ENCODE measurements at regions not wholly inside any gene's neighbourhood (a gene's known extent, or its start where the extent isn't known, plus 50 kb on each side); places are given as distances from the start of the nearest gene placed in this dataset.

GRCh38 chr1:56033321-56034037 lies 545.9 kb downstream of the PLPP3 start:
- H4K8ac ChIP-seq (replicated peaks; ENCODE audit: insufficient read length, low read depth, low read length) = no peak overlapping the region
- no peak overlapping the region for H3K23ac ChIP-seq (ENCODE audit: insufficient read length, low read depth, low read length)
- H3K27me3 ChIP-seq (ENCODE audit: insufficient read depth, low read length) = no peaks in the 10 kb centered on the region
- H3K4me2 ChIP-seq (ENCODE audit: insufficient read depth, insufficient read length, low read length) = no peak overlapping the region
- H3T11ph ChIP-seq (ENCODE audit: low read length) = no peak overlapping the region
- H3K79me1 ChIP-seq (ENCODE audit: insufficient read depth, low read depth, low read length, poor library complexity, severe bottlenecking) = no peaks in the 10 kb centered on the region
- H3K36me3 Mint-ChIP-seq (ENCODE audit: insufficient read depth in 1 of 3, low read depth in 3 of 3) = no peaks in the 10 kb centered on the region
- H2AK5ac ChIP-seq (ENCODE audit: insufficient read length, low read length) = no peak overlapping the region
- H3K4me1 Mint-ChIP-seq = no peaks in the 10 kb centered on the region
- H3K27ac ChIP-seq (ENCODE audit: insufficient read length, low read depth, low read length) = no peak overlapping the region
- no peak overlapping the region for H2BK5ac ChIP-seq (ENCODE audit: insufficient read length, low read length)
- no peak overlapping the region for H2AFZ ChIP-seq (ENCODE audit: low read length)
- no peaks in the 10 kb centered on the region for H3K79me2 ChIP-seq (ENCODE audit: insufficient read depth, low read length)
- H3K4me3 Mint-ChIP-seq = no peak overlapping the region
- H3K9ac ChIP-seq (ENCODE audit: extremely low read depth, insufficient read length, low read length) = no peak overlapping the region
- peaks cover 2% of the 10 kb centered on the region; the same call in 1 of the 2 replicates for H3K27me3 Mint-ChIP-seq (ENCODE audit: low read depth)
- no peak overlapping the region for H3K18ac ChIP-seq (ENCODE audit: insufficient read length, low read depth, low read length)
- no peak overlapping the region for H4K91ac ChIP-seq (ENCODE audit: insufficient read length, low read depth, low read length)
- no peak overlapping the region for H2BK20ac ChIP-seq (ENCODE audit: low read depth, low read length, poor library complexity, severe bottlenecking)
- H3K9me3 Mint-ChIP-seq = 0 out of 5 replicates have a peak, but pooled peaks cover 0 to 2% of the 10 kb centered on the region in 2 experiments
- TF ChIP-seq CTCF (conservative IDR thresholded peaks at IDR 0.05) = no peak
- no peaks in the 10 kb centered on the region for H4K20me1 ChIP-seq (ENCODE audit: control insufficient read depth, insufficient read depth, insufficient read length)
- H3K56ac ChIP-seq (ENCODE audit: insufficient read length, low read depth, low read length) = no peak overlapping the region
- no peak overlapping the region for H4K5ac ChIP-seq (ENCODE audit: insufficient read length, low read depth, low read length)
- no CpG with 5 or more reads among the region's 3 CpGs for WGBS (ENCODE audit: extremely low coverage, insufficient read length, low lambda C conversion rate)
- no peak overlapping the region for H3K4ac ChIP-seq (ENCODE audit: low read depth, low read length)
- H3K27ac Mint-ChIP-seq = no peak overlapping the region
- no peak overlapping the region for H3K14ac ChIP-seq (ENCODE audit: insufficient read depth, low read length)
- H3K23me2 ChIP-seq (ENCODE audit: insufficient read length, low read depth, low read length, poor library complexity, severe bottlenecking) = no peaks in the 10 kb centered on the region
- H3K4me1 ChIP-seq (ENCODE audit: insufficient read depth, low read length) = no peaks in the 10 kb centered on the region
- H2BK12ac ChIP-seq (ENCODE audit: insufficient read length, low read depth, low read length) = no peak overlapping the region
- no peak overlapping the region for H2BK15ac ChIP-seq (ENCODE audit: low read depth, low read length)
- no peak for DNase-seq
- no peak overlapping the region for H2BK120ac ChIP-seq (ENCODE audit: low read depth, low read length, poor library complexity, severe bottlenecking)
- no peaks in the 10 kb centered on the region for H3K9me3 ChIP-seq (ENCODE audit: control insufficient read depth, low read depth, low read length)

All from H9 (cell line).